ENCODE measurements at regions not wholly inside any gene's neighbourhood (a gene's known extent, or its start where the extent isn't known, plus 50 kb on each side); places are given as distances from the start of the nearest gene placed in this dataset.

GRCh38 chr11:71200172-71200716, 52.1 kb downstream of the SHANK2 start (continued):
- TF ChIP-seq RBBP5 (IDR thresholded peaks at IDR 0.05; ENCODE audit: borderline replicate concordance, low read depth, low read length) (no peak), POLR2A (IDR thresholded peaks at IDR 0.05; ENCODE audit: control extremely low read depth in 1 of 2, low read depth in 2 of 2, low read length in 2 of 2) (no peak), JUN (IDR thresholded peaks at IDR 0.05; ENCODE audit: low read depth, low read length) (no peak), SP4 (IDR thresholded peaks at IDR 0.05; ENCODE audit: low read length) (no peak)

Measured in H1 (cell line).